Spleen (tissue), 7 donors: ENCODE measurements at regions not wholly inside any gene's neighbourhood (a gene's known extent, or its start where the extent isn't known, plus 50 kb on each side); places are given as distances from the start of the nearest gene placed in this dataset.

Source experiments
- CTCF ChIP-seq, 11 experiments: fragments of 200-600 bp in 7 of 11; fragments of 450-650 bp in 4 of 11; sonication (generic) in 4 of 11; IDR thresholded peaks in 8 of 11; conservative IDR thresholded peaks in 3 of 11; 1 replicate in 7 of 11; 2 replicates in 4 of 11; pipeline versions ENCODE4 v1.4.0 to v1.8.0; 2016 to 2021; ENCODE audit warnings: antibody characterized with exemption in 11 of 11, inconsistent platforms in 4 of 11, mild to moderate bottlenecking in 1 of 11
- POLR2AphosphoS5 ChIP-seq, 3 donors: sonication (generic); formaldehyde crosslinking; IDR thresholded peaks; one replicate each; pipeline ENCODE4 v1.5.1; 2017; ENCODE audit warnings: antibody characterized with exemption in 3 of 3
- donor health status: DM: no; HTN: no; CAD: no; lungs with moderate emphysema.
- donor health status: DM: no; HTN: no; CAD: no.
- donor health status: DM: no; HTN: no; CAD: no.

- TF ChIP-seq POLR2AphosphoS5 (IDR thresholded peaks at IDR 0.05) = no peak
- no peak for TF ChIP-seq CTCF (IDR thresholded peaks at IDR 0.05 in 8 of 11, conservative IDR thresholded peaks at IDR 0.05 in 3 of 11)
Measured at GRCh38 chr6:164520916-164521315, 788.5 kb downstream of the C6orf118 start.
